ENCODE measurements at regions not wholly inside any gene's neighbourhood (a gene's known extent, or its start where the extent isn't known, plus 50 kb on each side); places are given as distances from the start of the nearest gene placed in this dataset.

- DNase-seq, result no peak
Measured at GRCh38 chr2:150312271-150312670, 175.2 kb downstream of the RND3 start.

DNA sequence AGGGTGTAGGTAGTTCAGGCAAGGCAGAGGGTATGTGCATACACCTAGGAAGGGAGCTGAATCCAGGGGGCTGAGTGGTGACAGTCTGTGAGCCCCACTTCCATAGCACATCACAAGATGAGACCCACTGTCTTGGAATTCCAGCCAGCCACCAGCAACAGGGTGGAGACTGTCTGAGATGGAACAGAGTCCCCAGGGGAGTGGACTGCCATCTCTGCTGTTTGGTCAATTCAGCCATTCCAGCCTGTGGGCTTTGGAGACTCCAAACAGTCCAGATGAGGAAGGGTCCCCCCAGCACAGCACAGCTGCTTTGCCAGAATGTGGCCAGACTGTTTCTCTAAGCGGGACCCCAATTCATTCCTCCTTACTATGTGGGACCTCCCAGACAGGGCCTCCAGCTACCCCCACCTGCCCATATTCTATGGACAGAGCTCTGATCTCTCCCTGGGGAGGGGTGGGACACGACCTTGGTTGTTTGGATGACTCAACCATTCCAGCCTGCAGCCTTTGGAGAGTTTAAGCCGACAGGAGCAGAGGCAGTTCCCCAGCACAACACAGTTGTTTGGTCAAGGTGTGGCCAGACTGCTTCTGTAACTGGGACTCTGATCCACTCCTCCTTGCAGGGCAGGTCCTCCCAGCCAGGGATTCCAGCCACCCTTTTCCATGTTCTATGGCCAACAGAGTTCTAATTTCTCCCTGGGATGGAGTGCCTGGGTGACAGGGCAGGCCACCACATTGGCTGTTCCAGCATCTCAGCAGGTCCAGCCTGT is 178.0 kb downstream of the RND3 start:
- no peak for DNase-seq

DNA sequence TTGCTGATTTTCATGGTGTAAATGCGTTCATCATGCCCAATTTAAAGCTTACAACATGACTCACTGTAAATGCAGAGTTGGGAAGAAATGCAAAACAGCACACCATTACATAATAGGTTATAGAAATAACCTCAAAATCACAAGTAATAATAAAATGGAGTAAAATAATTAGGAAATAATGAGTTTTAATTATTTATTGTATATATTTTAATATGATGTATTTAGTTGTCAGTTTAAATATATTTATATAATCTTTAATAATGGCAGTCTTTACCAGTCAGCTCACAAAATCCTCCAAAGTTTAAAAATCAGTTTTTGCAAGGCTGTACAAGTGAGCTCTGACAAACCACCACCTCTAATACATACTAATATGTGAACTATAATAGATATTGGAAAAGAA is 180.2 kb downstream of the RND3 start:
- no peak for DNase-seq

GRCh38 chr2:150303281-150303680 is 184.2 kb downstream of the RND3 start:
- no peak for DNase-seq

DNA sequence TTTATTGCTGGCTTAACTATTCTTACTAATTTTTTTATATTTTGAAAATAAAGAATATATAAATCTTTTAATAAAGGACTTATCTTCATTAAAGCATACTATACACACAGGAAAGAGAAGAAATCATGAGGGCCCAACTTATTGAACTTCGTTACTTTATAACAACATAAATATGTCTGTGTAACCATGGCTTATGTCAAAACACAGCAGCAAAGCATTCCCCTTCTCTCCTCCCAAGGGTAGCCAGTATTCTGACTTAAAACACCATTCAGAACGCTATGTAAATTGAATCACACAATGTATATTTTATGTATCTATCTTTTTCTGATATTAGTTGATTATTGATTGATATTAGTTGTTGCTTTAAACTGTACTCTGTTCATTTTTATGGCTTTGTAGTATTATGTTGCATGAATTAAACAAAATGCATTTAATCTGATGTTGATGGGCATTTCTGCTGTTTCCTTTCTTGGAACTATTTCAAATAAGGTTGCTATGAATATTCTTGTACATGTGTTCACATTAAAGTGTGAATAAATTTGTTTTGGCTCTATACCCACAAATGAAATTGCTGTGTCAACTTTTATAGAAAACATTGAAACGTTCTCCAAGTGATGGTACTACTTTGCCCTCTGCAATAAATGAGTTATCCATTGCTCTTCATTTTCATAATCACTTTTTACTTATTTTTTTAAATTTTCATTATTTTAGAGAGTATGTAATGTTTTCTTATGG is 188.7 kb downstream of the RND3 start:
- no peak for DNase-seq

- no peak for DNase-seq
Measured at GRCh38 chr2:150296770-150297546, 190.5 kb downstream of the RND3 start.

DNA sequence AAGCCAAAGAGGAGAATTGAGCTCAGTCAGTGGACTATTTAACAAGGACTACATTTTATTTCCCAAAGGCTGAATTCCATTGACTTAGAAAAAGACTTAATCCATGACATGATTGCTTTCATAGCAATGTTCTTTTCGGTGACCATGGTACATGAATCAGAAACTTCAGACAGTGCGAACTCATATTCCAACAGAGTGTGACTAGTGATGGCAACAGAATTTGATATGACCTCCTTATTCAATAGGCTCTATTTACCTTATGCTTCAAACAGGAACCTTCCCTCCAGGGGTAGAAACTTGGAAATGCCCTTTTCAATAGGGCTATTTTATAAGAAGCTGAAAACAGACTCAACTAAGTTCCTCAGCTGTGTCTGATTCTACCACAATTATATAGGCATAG is 191.9 kb downstream of the RND3 start:
- no peak for DNase-seq

GRCh38 chr2:150293771-150294170 is 193.7 kb downstream of the RND3 start:
- no peak for DNase-seq

DNA sequence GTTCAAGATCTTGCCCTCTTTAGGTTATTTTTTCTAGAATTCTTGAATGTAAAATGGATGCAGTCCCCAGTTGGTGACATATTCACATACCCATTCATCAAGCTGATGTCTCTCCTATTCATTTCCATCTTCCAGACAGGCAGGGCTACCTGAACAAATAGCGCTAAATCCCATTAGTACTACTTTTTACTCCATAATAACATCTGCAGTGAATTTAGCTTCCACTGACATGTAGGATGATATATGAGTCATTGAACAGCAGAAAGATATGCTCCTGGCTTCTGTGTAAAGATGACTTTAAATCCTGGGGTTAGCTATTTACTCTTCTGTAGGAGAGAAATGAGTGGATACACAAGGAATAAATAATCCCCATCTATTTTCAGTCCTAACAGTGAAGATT is 194.7 kb downstream of the RND3 start:
- peak; percentile 26 for DNase-seq

- DNase-seq, result no peak
Measured at GRCh38 chr2:150292192-150292591, 195.3 kb downstream of the RND3 start.

DNA sequence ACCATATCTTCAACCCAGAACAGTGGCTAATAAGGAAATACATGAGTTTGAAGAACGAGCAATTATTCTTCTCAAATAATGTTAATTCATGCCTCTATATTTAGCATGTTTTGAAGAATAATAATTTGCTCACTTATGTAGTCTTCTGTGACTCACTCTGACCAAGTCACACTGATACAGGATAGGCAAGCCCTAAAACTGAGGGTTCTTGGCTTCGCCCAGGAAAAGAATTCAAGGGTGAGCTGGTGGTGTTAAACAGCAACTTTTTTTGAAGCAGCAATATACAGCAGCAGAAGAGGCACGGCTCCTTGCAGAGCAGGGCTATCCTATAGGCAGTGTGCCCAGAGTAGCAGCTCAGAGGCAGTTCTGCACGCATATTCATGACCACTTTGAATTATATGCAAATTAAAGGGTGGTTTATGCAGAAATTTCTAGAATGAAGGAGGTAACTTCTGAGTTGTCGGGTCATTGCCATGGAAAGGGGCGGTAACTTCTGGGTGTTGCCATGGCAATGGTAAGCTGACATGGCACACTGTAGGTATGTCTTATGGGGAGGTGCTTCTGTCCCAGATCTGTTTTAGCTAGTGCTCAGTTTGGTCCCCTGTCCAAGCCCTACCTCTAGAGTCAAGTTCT is 200.6 kb downstream of the RND3 start:
- DNase-seq, result no peak

- DNase-seq, result no peak
Measured at GRCh38 chr2:150284116-150284515, 203.4 kb downstream of the RND3 start.

GRCh38 chr2:150282771-150283371 is 204.6 kb downstream of the RND3 start:
- peak; percentile 71 for DNase-seq

DNA sequence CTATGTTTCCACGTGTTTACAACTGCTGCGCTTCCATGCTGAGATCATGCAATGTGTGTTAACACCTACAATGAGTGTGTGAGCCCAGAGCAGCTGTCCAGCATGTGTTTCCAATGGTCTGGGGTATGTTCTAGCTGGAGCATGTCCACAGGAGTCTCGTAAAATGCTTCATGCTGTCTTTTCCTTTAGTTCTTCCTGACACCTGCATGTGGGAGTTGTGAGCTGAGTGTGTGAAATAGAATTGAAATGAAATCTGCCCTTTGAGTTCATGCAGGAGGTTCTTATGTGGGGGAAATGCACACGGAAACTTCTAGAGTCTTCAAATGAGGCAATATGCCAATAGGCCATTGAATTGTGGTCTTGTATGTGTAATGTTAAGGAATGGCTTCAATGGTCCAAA is 205.1 kb downstream of the RND3 start:
- DNase-seq, result no peak

- peak; percentile 79 for DNase-seq
Measured at GRCh38 chr2:150280231-150280630, 207.2 kb downstream of the RND3 start.

DNA sequence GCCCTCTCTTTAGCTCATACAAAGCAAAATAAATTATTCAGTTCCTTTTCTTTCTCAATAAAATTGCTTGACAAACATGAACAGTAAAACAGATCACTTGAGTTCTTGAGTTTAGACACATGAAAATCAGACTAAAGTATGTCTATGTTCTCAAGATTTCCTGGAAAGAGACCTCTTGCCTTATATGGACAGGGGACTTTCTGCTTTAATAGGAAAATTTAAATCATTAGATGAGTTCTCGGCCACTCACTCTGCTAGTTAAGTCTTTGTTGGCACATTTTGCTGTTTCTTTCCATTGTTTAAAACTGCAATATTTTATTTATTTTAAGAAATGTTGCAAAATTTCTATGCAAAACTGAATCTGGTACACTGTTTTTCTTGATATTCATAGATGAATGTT is 207.8 kb downstream of the RND3 start:
- no peak for DNase-seq

DNA sequence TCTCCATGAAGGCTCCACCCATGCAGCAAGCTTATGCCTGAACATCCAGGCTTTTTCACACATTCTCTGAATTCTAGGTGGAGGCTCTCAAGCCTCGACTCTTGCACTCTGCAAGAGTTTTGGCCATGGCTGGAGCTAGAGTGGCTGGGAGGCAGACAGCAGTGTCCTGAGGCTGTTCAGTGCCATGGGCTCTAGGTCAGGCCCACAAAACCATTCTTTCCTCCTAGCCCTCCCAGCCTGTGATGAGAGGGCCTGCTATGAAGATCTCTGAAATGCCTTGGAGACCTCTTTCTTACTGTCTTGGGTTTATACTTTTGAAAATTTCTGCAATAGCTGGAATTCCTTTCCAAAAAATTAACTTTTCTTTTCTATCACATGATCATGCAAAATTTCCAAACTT is 210.7 kb downstream of the RND3 start:
- no peak for DNase-seq

DNA sequence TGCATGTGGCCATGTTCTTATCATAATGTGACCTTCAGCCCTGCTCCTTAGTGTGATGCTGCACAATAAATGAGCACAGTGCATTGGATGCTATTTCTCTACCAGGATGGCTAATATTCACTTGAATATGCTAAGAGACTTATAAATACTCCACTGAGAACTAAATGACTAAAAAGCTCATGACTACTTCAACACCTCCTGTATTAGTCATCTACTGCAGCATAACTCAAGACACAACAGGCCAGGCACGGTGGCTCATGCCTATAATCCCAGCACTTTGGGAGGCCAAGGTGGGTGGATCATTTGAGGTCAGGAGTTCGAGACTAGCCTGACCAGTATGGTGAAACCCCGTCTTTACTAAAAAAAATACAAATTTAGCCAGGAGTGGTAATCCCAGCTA is 213.4 kb downstream of the RND3 start:
- no peak for DNase-seq

GRCh38 chr2:150271952-150272802 is 215.3 kb downstream of the RND3 start:
- DNase-seq, result peak; percentile 72

GRCh38 chr2:150267651-150268415 is 219.6 kb downstream of the RND3 start:
- no peak for DNase-seq

DNA sequence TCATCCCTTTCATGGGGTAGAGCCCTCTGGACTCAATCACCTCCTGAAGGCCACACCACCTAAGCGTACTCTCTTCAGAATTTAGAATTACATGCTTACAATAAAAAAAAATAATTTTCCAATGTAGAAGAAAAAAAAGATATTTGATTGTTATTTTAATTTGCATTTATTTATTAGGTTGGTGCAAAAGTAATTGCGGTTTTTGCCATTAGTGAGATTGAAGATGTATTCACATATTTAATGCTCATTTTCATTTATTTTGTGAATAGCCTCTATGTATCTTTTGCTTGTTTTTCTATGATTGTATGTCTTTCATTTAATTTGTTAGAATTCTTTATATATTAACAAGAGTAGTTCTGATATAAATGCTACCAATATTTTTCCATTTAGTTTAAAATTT is 220.5 kb downstream of the RND3 start:
- DNase-seq, result no peak
